ENCODE measurements at regions not wholly inside any gene's neighbourhood (a gene's known extent, or its start where the extent isn't known, plus 50 kb on each side); places are given as distances from the start of the nearest gene placed in this dataset.

- H2AFZ ChIP-seq (ENCODE audit: control insufficient read depth, low read depth, low read length) = no peak overlapping the region
- TF ChIP-seq TBL1XR1 (IDR thresholded peaks at IDR 0.05; ENCODE audit: low read depth, low read length) = no peak
- TF ChIP-seq NR2C1 (IDR thresholded peaks at IDR 0.05) = no peak
- no peak for TF ChIP-seq STAT1 (conservative IDR thresholded peaks at IDR 0.05)
- no peak for TF ChIP-seq CEBPZ (IDR thresholded peaks at IDR 0.05; ENCODE audit: low read depth, low read length)
- TF ChIP-seq IRF4 (IDR thresholded peaks at IDR 0.05; ENCODE audit: low read depth, low read length) = no peak
- no peak for TF ChIP-seq MXI1 (IDR thresholded peaks at IDR 0.05; ENCODE audit: low read depth, low read length)
- no peak for TF ChIP-seq LARP7 (IDR thresholded peaks at IDR 0.05)
- no peak for TF ChIP-seq SREBF2 (IDR thresholded peaks at IDR 0.05; ENCODE audit: low read length)
- no peak for TF ChIP-seq ZBTB11 (CRISPR knock-in tag; IDR thresholded peaks at IDR 0.05)
- no peak for TF ChIP-seq SREBF1 (IDR thresholded peaks at IDR 0.05; ENCODE audit: low read length)
- TF ChIP-seq DPF2 (IDR thresholded peaks at IDR 0.05) = no peak
- no peak for TF ChIP-seq BCLAF1 (IDR thresholded peaks at IDR 0.05)
- no peak for TF ChIP-seq RFX5 (IDR thresholded peaks at IDR 0.05; ENCODE audit: low read depth, low read length)
- TF ChIP-seq ATF7 (IDR thresholded peaks at IDR 0.05; ENCODE audit: low read depth) = no peak
- no peak for TF ChIP-seq RUNX3 (IDR thresholded peaks at IDR 0.05; ENCODE audit: low read length)
- TF ChIP-seq IKZF2 (IDR thresholded peaks at IDR 0.05) = no peak
- TF ChIP-seq ELK1 (IDR thresholded peaks at IDR 0.05; ENCODE audit: low read depth, low read length) = no peak
- TF ChIP-seq KLF5 (IDR thresholded peaks at IDR 0.05; ENCODE audit: partially characterized antibody) = no peak
Observed at GRCh38 chr3:20842002-20842401, 656.0 kb upstream of the SGO1 start.

More at GRCh38 chr3:20842002-20842401, 656.0 kb upstream of the SGO1 start:
- Histone ChIP-seq H3K79me2 (ENCODE audit: control insufficient read depth, insufficient read depth, low read length) (no peaks in the 10 kb centered on the region), H3K27me3 (replicated peaks in 1 of 2; ENCODE audit: control insufficient read depth in 2 of 2, insufficient read depth in 2 of 2, low read length in 1 of 2) (no peaks in the 10 kb centered on the region), H3K4me2 (ENCODE audit: control insufficient read depth, insufficient read depth) (no peak overlapping the region), H3K9ac (ENCODE audit: control insufficient read depth, insufficient read depth, low read length) (no peak overlapping the region), H3K27ac (ENCODE audit: control insufficient read depth, insufficient read depth) (no peak overlapping the region), H3K36me3 (ENCODE audit: control insufficient read depth in 2 of 2, insufficient read depth in 2 of 2, low read length in 1 of 2) (no peaks in the 10 kb centered on the region), H3K9me3 (replicated peaks; ENCODE audit: control insufficient read depth, insufficient read depth, low read length) (no peaks in the 10 kb centered on the region), H3K4me3 (no peak overlapping the region), H4K20me1 (ENCODE audit: control insufficient read depth, insufficient read depth) (no peaks in the 10 kb centered on the region), H3K4me1 (ENCODE audit: control insufficient read depth, insufficient read depth, low read length) (no peaks in the 10 kb centered on the region)
- intact Hi-C loops (cut with micrococcal nuclease; ENCODE audit: unreplicated experiment) (no loop called here), in situ Hi-C loops (cut with MboI) (no loop called here)
- DNase-seq (ENCODE audit: low read depth, low spot score) = no peak
- no peak for FAIRE-seq
- ChIA-PET SMC1A (ENCODE audit: uncharacterized antibody, unreplicated experiment) (no interaction called here), POLR2A (no interaction called here), CTCF (no interaction called here), RAD21 (ENCODE audit: unreplicated experiment) (no interaction called here)
- BruUV-seq (replicated peaks) = no TSS peak
- 18% methylated on average over 6 of the region's 6 CpGs for WGBS (ENCODE audit: insufficient coverage, insufficient replicate concordance, low lambda C conversion rate, missing lambda C conversion rate)
- ATAC-seq = no peak
